Activated T-helper 2 cell treated with anti-CD3 and anti-CD28 coated beads, Interferon-gamma antibody, Interleukin-2, Interleukin-4, amounts not matched to agents 10 μg/mL and 5 μg/mL and 100 μg/mL, durations not matched to agents 14 hours and 24 hours and 36 hours (primary cell): ENCODE measurements at regions not wholly inside any gene's neighbourhood (a gene's known extent, or its start where the extent isn't known, plus 50 kb on each side); places are given as distances from the start of the nearest gene placed in this dataset.
"Not testable (repeated sequence)": the region's sequence is repeated elsewhere in the genome, so short reads cannot be mapped to it uniquely, and the experiment has no call there.

Source experiments
- DNase-seq: peaks from one replicate; pipeline ENCODE4 v3.0.0; 2021; ENCODE audit warnings: low spot score
- H3K27ac Mint-ChIP-seq: one replicate; pipeline ENCODE4 v1.8.0; 2021; ENCODE audit warnings: mixed read lengths
- H3K27me3 Mint-ChIP-seq: one replicate; pipeline ENCODE4 v1.8.0; 2021; ENCODE audit warnings: low read depth, mixed read lengths
- H3K36me3 Mint-ChIP-seq: one replicate; pipeline ENCODE4 v1.8.0; 2021; ENCODE audit warnings: low read depth, mixed read lengths
- H3K4me1 Mint-ChIP-seq: one replicate; pipeline ENCODE4 v1.8.0; 2021; ENCODE audit warnings: low read depth, mixed read lengths
- H3K4me3 Mint-ChIP-seq: one replicate; pipeline ENCODE4 v1.8.0; 2021; ENCODE audit warnings: low read depth, mild to moderate bottlenecking, moderate library complexity, mixed read lengths
- H3K9me3 Mint-ChIP-seq: one replicate; pipeline ENCODE4 v1.8.0; 2021; ENCODE audit warnings: mixed read lengths
- intact Hi-C: fragments of 100-400 bp; cut with micrococcal nuclease; formaldehyde crosslinking; loops from one replicate; pipeline ENCODE4 v1.15.1; 2023

DNA sequence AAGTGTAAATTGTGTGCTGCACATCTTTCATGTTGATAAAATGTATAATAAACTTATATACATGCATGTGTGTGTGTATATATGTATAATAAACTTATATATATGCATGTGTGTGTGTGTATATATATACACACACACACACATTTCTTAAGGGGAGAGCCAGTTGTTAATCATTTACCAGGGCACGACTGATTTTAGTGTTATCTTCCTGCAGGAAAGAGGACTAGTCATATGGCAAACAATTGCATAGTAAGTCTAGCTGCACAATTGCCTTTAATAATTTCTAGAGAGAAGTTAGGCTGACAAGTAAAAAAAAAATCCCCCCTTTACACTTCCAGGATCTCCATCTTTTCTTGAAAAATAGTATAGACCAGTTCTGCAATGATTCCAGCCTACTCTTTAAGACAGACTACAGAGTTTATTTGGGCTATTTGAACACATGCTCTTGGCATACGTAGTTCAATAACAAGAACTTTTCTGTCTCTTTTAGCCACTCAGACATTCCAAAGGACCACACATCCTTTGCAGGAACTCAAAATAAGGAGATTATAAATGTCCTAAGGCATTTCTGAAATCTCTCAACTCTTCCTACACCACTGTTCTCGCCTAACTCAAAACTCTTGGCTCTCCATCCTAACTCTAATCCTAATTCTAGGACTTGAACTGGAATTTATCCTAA lies 163.6 kb upstream of the SETMAR start:
- DNase-seq, result no peak
- H3K4me3 Mint-ChIP-seq, result no peak overlapping the region
- H3K36me3 Mint-ChIP-seq, result no peaks in the 10 kb centered on the region
- no peaks in the 10 kb centered on the region for H3K27me3 Mint-ChIP-seq
- H3K27ac Mint-ChIP-seq, result no peak overlapping the region
- intact Hi-C loops, result no loop called here
- no peaks in the 10 kb centered on the region for H3K9me3 Mint-ChIP-seq
- no peaks in the 10 kb centered on the region for H3K4me1 Mint-ChIP-seq

DNA sequence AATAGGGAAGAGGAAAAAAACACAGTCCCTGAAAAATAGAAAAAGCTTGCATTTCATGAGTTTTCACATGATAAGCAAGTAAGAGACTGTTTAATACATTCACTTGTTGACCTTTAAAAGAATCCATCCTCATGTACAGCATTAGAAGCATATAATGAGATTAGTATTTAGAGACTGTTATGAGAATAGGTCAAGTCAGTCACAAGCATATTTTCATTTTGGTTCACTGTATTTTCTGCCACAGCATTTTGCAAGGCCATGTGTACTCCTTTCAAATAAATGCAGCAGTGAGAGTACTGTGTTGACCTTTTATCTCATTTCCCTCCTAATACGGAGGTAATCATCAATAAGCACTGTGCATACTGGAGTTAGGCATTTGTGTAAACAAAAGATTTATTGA lies 162.2 kb upstream of the SETMAR start:
- no peaks in the 10 kb centered on the region for H3K9me3 Mint-ChIP-seq
- H3K4me1 Mint-ChIP-seq, result no peaks in the 10 kb centered on the region
- no peak for DNase-seq
- H3K27me3 Mint-ChIP-seq, result no peaks in the 10 kb centered on the region
- no peaks in the 10 kb centered on the region for H3K36me3 Mint-ChIP-seq
- intact Hi-C loops, result no loop called here
- H3K4me3 Mint-ChIP-seq, result no peak overlapping the region
- H3K27ac Mint-ChIP-seq, result no peak overlapping the region

DNA sequence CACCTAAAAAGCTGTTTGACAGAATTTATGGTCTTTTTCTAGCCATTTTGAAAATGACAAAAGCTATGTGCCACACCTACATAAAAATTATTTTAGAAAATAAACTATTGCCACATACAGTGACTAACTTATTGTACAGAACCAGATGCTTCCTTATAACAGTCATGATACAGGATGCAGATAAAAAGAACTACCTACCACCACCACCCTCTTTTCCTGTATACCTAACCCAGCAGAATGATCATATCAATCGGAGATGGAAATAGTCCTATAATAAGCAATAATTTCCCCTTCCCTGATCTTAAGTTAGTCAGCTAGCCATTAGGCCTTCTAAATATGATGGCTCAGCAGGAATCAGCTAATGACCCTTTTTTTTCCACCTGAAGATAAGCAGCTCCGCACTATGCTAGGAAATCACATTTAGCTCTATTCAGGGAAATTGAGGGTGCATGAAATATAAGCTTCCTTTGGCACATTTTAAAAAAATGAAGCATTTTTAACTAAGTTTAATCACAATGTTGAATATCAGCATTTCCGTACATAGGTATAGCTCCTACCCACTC lies 155.5 kb upstream of the SETMAR start:
- Mint-ChIP-seq H3K27ac (no peak overlapping the region), H3K4me3 (no peak overlapping the region), H3K27me3 (no peaks in the 10 kb centered on the region), H3K4me1 (no peaks in the 10 kb centered on the region), H3K9me3 (no peaks in the 10 kb centered on the region), H3K36me3 (no peaks in the 10 kb centered on the region)
- no peak for DNase-seq
- intact Hi-C loops, result no loop called here

DNA sequence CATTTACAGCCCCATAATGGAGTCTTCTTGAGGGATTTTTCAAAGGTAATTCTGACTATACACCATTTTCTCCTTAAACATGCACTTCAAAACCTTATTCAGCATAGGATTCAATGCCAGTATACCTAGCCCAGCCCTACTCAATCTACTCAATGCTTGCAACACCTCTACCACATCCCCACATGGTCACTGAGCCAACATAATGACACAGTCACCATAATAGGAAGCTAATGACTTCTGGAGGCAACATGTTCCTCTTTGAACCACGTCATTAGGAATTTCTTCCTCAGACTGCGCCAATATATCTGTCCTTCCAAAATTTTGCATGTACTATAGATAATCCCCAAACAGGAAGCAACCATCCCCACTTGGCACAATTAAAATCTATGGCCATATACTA lies 153.9 kb upstream of the SETMAR start:
- no peak overlapping the region for H3K4me3 Mint-ChIP-seq
- no peaks in the 10 kb centered on the region for H3K36me3 Mint-ChIP-seq
- no peaks in the 10 kb centered on the region for H3K27me3 Mint-ChIP-seq
- no peak for DNase-seq
- intact Hi-C loops, result no loop called here
- H3K4me1 Mint-ChIP-seq, result no peaks in the 10 kb centered on the region
- H3K9me3 Mint-ChIP-seq, result no peaks in the 10 kb centered on the region
- H3K27ac Mint-ChIP-seq, result no peak overlapping the region

DNA sequence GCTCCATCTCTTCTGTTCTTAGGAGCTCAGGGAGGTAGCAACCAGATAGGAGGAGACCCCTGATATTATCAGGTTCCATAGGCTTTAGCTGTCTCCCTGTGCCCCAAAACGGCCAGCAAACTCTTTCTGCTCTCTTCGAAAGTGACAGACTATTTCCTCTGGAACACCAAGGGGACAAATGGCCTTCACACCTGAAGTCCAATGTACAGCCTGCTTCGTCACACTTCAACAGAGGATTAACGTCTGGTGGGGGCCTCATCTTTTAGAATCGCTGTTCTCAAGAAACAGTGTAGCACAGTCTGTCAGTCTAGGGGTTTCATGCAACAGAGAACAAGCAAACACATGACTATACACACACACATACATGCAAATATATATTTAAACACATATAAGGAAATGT lies 152.4 kb upstream of the SETMAR start:
- H3K4me3 Mint-ChIP-seq, result no peak overlapping the region
- no peaks in the 10 kb centered on the region for H3K36me3 Mint-ChIP-seq
- H3K4me1 Mint-ChIP-seq, result no peaks in the 10 kb centered on the region
- DNase-seq, result no peak
- no peaks in the 10 kb centered on the region for H3K9me3 Mint-ChIP-seq
- H3K27me3 Mint-ChIP-seq, result no peaks in the 10 kb centered on the region
- no peak overlapping the region for H3K27ac Mint-ChIP-seq
- intact Hi-C loops, result no loop called here

DNA sequence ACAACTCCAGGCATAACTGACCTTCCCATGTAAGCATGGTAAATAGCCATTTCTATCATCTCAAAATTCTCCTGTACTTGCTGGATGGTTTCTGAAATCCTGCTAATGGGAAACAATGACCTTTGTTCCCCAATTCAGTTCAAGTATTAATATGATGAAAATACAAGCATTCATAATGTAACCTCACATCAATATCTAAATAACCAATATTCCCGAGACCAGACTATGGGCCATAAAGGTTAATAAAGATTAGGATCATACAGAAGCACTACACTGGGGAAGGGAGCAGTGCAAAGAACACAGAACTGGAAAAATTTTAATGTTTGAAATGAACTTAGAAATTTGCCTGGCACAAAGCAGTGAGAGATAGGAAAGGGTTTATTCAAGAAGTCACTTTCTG lies 151.3 kb upstream of the SETMAR start:
- H3K4me3 Mint-ChIP-seq, result no peak overlapping the region
- H3K9me3 Mint-ChIP-seq, result no peaks in the 10 kb centered on the region
- DNase-seq, result no peak
- H3K27ac Mint-ChIP-seq, result no peak overlapping the region
- H3K27me3 Mint-ChIP-seq, result no peaks in the 10 kb centered on the region
- H3K4me1 Mint-ChIP-seq, result no peaks in the 10 kb centered on the region
- intact Hi-C loops, result no loop called here
- H3K36me3 Mint-ChIP-seq, result no peaks in the 10 kb centered on the region

DNA sequence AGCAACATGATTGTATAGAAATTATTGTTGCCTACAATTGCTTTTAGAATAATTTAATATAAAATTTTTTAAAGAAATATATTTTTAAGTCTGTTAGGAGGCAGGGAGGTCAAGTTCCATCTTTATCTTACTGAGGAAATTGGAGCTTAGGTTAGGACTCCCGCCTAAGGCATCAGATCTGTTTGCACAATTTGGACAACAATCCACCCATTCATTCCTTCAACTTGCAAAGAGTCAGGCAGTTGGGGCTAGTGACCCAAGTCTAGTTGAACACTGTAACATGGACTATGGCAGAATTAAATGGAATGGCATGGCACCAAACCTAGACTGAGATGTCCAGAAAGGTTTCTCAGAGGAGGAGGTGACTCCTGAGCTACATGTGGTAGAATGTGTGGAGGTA lies 149.4 kb upstream of the SETMAR start:
- Mint-ChIP-seq H3K9me3 (no peaks in the 10 kb centered on the region), H3K4me1 (no peaks in the 10 kb centered on the region)
- intact Hi-C loops, result no loop called here

DNA sequence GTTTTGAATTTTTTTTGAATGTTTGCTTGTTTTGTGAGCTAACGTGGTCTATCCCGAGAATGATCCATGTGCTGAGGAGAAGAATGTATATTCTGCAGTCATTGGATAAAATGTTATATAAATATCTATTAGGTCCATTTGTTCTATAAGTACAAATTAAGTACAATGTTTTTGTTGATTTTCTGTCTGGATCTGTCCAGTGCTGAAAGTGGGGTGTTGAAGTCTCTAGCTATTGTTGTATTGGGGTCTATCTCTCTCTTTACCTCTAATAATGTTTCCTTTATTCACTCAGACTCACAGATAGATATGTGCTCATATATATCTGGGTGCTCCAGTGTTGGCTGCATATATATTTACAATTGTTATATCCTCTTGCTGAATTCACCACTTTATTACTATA lies 144.8 kb upstream of the SETMAR start:
- H3K4me3 Mint-ChIP-seq, result no peak overlapping the region
- intact Hi-C loops, result no loop called here
- no peaks in the 10 kb centered on the region for H3K36me3 Mint-ChIP-seq
- no peaks in the 10 kb centered on the region for H3K27me3 Mint-ChIP-seq
- no peak for DNase-seq
- no peak overlapping the region for H3K27ac Mint-ChIP-seq
- H3K9me3 Mint-ChIP-seq, result no peaks in the 10 kb centered on the region
- H3K4me1 Mint-ChIP-seq, result no peaks in the 10 kb centered on the region

More for the DNA sequence above, 149.4 kb upstream of the SETMAR start:
- no peaks in the 10 kb centered on the region for H3K36me3 Mint-ChIP-seq
- no peak overlapping the region for H3K4me3 Mint-ChIP-seq
- no peak for DNase-seq
- H3K27me3 Mint-ChIP-seq, result no peaks in the 10 kb centered on the region
- H3K27ac Mint-ChIP-seq, result no peak overlapping the region

DNA sequence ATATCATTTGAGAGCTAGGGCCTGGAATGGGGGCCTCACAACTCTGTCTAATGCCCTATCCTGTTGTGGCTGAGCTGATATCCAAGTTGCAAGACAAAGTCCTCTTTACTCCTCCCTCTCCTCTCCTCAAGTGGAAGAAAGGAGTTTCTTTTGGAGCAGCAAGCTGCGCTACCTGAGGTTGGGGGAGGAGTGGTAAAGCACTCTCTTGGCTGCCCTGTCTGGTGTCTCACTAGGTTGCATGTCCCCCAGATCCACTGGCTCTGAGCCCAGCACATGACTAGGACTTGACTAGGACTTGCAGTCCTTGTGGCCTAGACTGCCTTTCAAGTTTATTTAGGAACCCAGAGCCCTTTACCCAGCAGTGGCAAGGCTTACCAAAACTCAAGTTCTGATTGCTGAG lies 141.1 kb upstream of the SETMAR start:
- H3K4me1 Mint-ChIP-seq, result no peaks in the 10 kb centered on the region
- intact Hi-C loops, result no loop called here
- H3K4me3 Mint-ChIP-seq, result no peak overlapping the region
- no peak for DNase-seq
- H3K9me3 Mint-ChIP-seq, result no peaks in the 10 kb centered on the region
- no peaks in the 10 kb centered on the region for H3K27me3 Mint-ChIP-seq
- no peak overlapping the region for H3K27ac Mint-ChIP-seq
- no peaks in the 10 kb centered on the region for H3K36me3 Mint-ChIP-seq

DNA sequence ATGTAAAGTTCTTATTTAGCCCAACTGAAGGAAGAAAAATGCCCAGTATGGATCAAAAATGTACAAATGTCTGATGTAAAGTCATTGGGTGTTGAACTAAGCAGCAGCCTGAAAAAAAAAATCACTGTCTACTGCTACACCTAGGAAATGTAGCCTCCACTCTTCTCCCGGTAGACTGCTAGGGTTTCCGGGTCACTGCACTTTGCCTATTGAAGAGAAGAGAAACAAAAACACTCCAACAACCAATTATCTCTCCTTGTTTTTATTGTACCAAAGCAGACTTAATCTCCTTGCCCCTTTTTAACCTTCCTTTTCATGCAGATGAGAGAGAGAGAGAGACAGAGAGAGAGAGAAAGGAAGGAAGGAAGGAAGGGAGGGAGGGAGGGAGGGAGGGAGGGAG lies 140.2 kb upstream of the SETMAR start:
- no peaks in the 10 kb centered on the region for H3K36me3 Mint-ChIP-seq
- no peak overlapping the region for H3K27ac Mint-ChIP-seq
- intact Hi-C loops, result no loop called here
- no peak for DNase-seq
- no peaks in the 10 kb centered on the region for H3K27me3 Mint-ChIP-seq
- no peaks in the 10 kb centered on the region for H3K9me3 Mint-ChIP-seq
- H3K4me3 Mint-ChIP-seq, result no peak overlapping the region
- no peaks in the 10 kb centered on the region for H3K4me1 Mint-ChIP-seq

DNA sequence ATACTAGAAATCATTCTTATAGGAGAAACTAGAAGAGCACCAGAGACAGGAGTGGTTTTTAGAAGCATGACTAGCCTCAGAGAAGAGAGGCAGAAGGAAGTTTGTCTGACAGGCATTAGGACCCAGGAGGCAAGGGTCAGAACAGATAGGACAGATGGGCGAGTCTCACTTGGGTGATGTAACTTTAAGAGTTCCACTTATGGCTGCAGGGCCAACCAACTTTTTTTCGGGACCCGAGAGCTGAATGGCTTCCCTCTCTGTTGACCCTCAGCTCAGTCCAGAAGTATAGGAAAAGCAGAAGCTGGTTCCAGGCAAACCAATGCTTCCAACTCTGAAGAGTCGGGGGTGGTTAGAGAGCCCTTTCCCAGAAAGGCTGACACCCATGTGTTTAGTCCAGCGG lies 136.6 kb upstream of the SETMAR start:
- Mint-ChIP-seq H3K9me3 (no peaks in the 10 kb centered on the region), H3K4me3 (no peak overlapping the region), H3K36me3 (no peaks in the 10 kb centered on the region), H3K4me1 (no peaks in the 10 kb centered on the region), H3K27ac (no peak overlapping the region), H3K27me3 (no peaks in the 10 kb centered on the region)
- DNase-seq, result no peak
- intact Hi-C loops, result no loop called here

DNA sequence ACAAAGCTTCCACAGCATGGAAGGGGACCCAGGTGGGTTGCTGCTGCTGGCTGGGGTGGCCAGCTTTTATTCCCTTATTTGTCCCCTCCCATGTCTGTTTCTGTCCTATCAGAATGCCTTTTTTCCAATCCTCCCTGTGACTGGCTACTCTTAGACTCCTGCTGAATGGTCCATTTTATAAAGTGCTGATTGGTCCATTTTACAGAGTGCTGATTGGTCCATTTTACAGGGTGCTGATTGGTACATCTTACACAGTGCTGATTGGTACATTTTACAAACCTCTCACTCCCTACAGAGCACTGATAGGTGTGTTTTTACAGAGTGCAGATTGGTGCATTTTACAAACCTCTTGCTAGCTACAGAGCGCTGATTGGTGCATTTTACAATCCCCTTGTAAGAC lies 135.9 kb upstream of the SETMAR start:
- H3K4me3 Mint-ChIP-seq, H3K4me1 Mint-ChIP-seq, DNase-seq, H3K27ac Mint-ChIP-seq, H3K27me3 Mint-ChIP-seq, H3K9me3 Mint-ChIP-seq, intact Hi-C loops, H3K36me3 Mint-ChIP-seq: not testable (repeated sequence)

DNA sequence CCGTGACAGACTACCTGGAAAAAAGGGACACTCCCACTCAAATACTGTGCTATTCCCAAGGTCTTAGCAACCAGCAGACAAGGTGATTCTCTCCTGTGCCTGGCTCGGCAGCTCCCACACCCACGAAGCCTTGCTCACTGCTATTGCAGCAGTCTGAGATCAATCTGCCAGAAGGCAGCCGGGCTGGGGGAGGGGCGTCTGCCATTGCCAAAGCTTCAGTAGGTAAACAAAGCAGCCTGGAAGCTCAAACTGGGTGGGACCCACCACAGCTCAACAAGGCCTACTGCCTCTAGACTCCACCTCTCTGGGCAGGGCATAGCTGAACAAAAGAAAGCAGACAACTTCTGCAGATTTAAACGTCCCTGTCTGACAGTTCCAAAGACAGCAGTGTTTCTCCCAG lies 128.4 kb upstream of the SETMAR start:
- intact Hi-C loops, result no loop called here
- H3K36me3 Mint-ChIP-seq, result no peaks in the 10 kb centered on the region
- H3K9me3 Mint-ChIP-seq, result no peaks in the 10 kb centered on the region
- DNase-seq, result no peak
- H3K4me1 Mint-ChIP-seq, result no peaks in the 10 kb centered on the region
- no peak overlapping the region for H3K27ac Mint-ChIP-seq
- no peaks in the 10 kb centered on the region for H3K27me3 Mint-ChIP-seq
- no peak overlapping the region for H3K4me3 Mint-ChIP-seq

DNA sequence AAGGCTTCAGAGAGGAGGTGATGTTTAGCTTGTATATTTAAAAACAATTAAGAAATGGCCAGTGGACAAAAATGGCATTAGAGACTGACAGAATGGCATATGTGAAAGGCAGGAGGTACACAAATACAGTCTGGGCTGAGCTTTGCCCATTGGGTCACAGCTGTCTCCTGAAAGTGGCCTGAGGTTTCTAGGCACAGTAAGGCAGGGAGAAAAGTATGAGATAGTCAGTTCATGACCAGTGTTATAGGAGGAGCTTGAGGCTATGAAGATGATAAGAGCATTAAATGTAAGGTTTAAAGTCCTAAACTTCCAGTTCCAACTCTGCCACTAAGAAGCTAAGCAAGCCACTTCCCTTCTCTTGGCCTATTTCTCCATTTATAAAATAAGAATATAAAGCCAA lies 111.2 kb upstream of the SETMAR start:
- Mint-ChIP-seq H3K27me3 (no peaks in the 10 kb centered on the region), H3K36me3 (no peaks in the 10 kb centered on the region), H3K9me3 (no peaks in the 10 kb centered on the region), H3K4me1 (no peaks in the 10 kb centered on the region), H3K4me3 (no peak overlapping the region), H3K27ac (no peak overlapping the region)
- no peak for DNase-seq
- intact Hi-C loops, result no loop called here
